IMR-90 (cell line): ENCODE measurements at regions not wholly inside any gene's neighbourhood (a gene's known extent, or its start where the extent isn't known, plus 50 kb on each side); places are given as distances from the start of the nearest gene placed in this dataset.

Experiments used
- ATAC-seq: fragments of 200-7000 bp; cut with Tn5 transposase; 2 replicates; pipeline ENCODE4 v1.9.1; 2020; ENCODE audit warnings: low read depth, mild to moderate bottlenecking, moderate library complexity
- BruUV-seq: library from RNA; stranded (reverse); fragments of 400-500 nt; replicated peaks from 2 replicates; lab custom pipeline; 2021; lab: Mats Ljungman, UMichigan
- CTCF ChIA-PET: fragments of 300-600 bp; formaldehyde crosslinking; extraction: SDS; loops from one replicate; lab custom pipeline; 2021; ENCODE audit warnings: antibody characterized with exemption; lab: Yijun Ruan, JAX
- POLR2A ChIA-PET: fragments of 300-600 bp; sonication (Branson Sonifier 250); formaldehyde crosslinking; loops from one replicate; lab custom pipeline; 2022; ENCODE audit warnings: antibody characterized with exemption; ENCODE audit not compliant: unreplicated experiment; lab: Charles Lee
- DNase-seq: peaks from one replicate; pipeline ENCODE4 v3.0.0; 2013
- H2AFZ ChIP-seq: replicated peaks from 2 replicates; pipeline ENCODE3; 2013; ENCODE audit warnings: low read length, mild to moderate bottlenecking; ENCODE audit not compliant: poor library complexity
- H2AK5ac ChIP-seq: 2 replicates; pipeline ENCODE4 v1.6.1; 2013; ENCODE audit warnings: low read depth, low read length, inconsistent platforms
- H2AK9ac ChIP-seq: replicated peaks from 2 replicates; pipeline ENCODE3; 2013; ENCODE audit warnings: mild to moderate bottlenecking, low read depth, low read length, moderate library complexity; ENCODE audit not compliant: poor library complexity
- H2BK120ac ChIP-seq: 2 replicates; pipeline ENCODE4 v1.6.1; 2013; ENCODE audit warnings: low read depth, low read length, inconsistent platforms
- H2BK15ac ChIP-seq: 3 replicates; pipeline ENCODE4 v1.6.1; 2013; ENCODE audit warnings: low read depth, low read length, inconsistent platforms
- H2BK20ac ChIP-seq: 2 replicates; pipeline ENCODE4 v1.6.1; 2013; ENCODE audit warnings: low read depth, mild to moderate bottlenecking, inconsistent platforms, low read length, moderate library complexity
- H2BK5ac ChIP-seq: 2 replicates; pipeline ENCODE4 v1.6.1; 2013; ENCODE audit warnings: mild to moderate bottlenecking, low read depth, low read length, inconsistent platforms; ENCODE audit not compliant: poor library complexity, severe bottlenecking
- H3K14ac ChIP-seq: replicated peaks from 2 replicates; pipeline ENCODE4 v1.6.1; 2013; ENCODE audit warnings: low read depth, low read length, inconsistent platforms
- H3K18ac ChIP-seq: 2 replicates; pipeline ENCODE4 v1.6.1; 2013; ENCODE audit warnings: low read depth, low read length, control low read depth
- H3K23ac ChIP-seq: 2 replicates; pipeline ENCODE4 v1.6.1; 2013; ENCODE audit warnings: low read depth, low read length, inconsistent platforms
- H3K27ac ChIP-seq: 2 replicates; pipeline ENCODE4 v1.5.1; 2013; ENCODE audit warnings: mild to moderate bottlenecking, control low read depth, low read length; ENCODE audit not compliant: insufficient read depth
- H3K27me3 ChIP-seq: 2 replicates; pipeline ENCODE4 v1.6.1; 2013; ENCODE audit warnings: low read length; ENCODE audit not compliant: control insufficient read depth, insufficient read depth
- H3K36me3 ChIP-seq: 2 replicates; pipeline ENCODE4 v1.6.1; 2013; ENCODE audit warnings: low read length, mixed read lengths; ENCODE audit not compliant: control insufficient read depth, insufficient read depth
- H3K4ac ChIP-seq: 2 replicates; pipeline ENCODE4 v1.6.1; 2013; ENCODE audit warnings: low read depth, low read length, inconsistent platforms
- H3K4me1 ChIP-seq: 2 replicates; pipeline ENCODE4 v1.6.1; 2013; ENCODE audit warnings: low read length, mixed read lengths; ENCODE audit not compliant: control insufficient read depth, insufficient read depth
- H3K4me2 ChIP-seq: 2 replicates; pipeline ENCODE4 v1.6.1; 2013; ENCODE audit warnings: low read depth, mild to moderate bottlenecking, control low read depth, low read length, moderate library complexity
- H3K4me3 ChIP-seq: 2 replicates; pipeline ENCODE4 v1.5.1; 2013; ENCODE audit warnings: low read depth, mild to moderate bottlenecking, control low read depth, low read length, moderate library complexity; ENCODE audit not compliant: insufficient read depth
- H3K56ac ChIP-seq: 2 replicates; pipeline ENCODE4 v1.6.1; 2013; ENCODE audit warnings: low read length, inconsistent platforms; ENCODE audit not compliant: insufficient read depth; ENCODE audit errors: extremely low read depth
- H3K79me1 ChIP-seq, 2 experiments: 2 replicates each; pipeline ENCODE4 v1.6.1; 2013; ENCODE audit warnings: low read length in 2 of 2, inconsistent platforms in 1 of 2, low read depth in 1 of 2
- H3K9ac ChIP-seq: 2 replicates; pipeline ENCODE4 v1.6.1; 2013; ENCODE audit warnings: low read depth, low read length, control low read depth
- H3K9me1 ChIP-seq: 2 replicates; pipeline ENCODE4 v1.6.1; 2013; ENCODE audit warnings: low read length, inconsistent platforms; ENCODE audit not compliant: insufficient read depth
- H3K9me3 ChIP-seq: 2 replicates; pipeline ENCODE4 v1.6.1; 2013; ENCODE audit warnings: low read length; ENCODE audit not compliant: control insufficient read depth, insufficient read depth
- H4K20me1 ChIP-seq: 2 replicates; pipeline ENCODE4 v1.6.1; 2013; ENCODE audit warnings: low read length, inconsistent platforms; ENCODE audit not compliant: insufficient read depth
- H4K5ac ChIP-seq: 2 replicates; pipeline ENCODE4 v1.6.1; 2013; ENCODE audit warnings: mild to moderate bottlenecking, low read depth, low read length, control low read depth
- H4K8ac ChIP-seq, 2 experiments: 2 replicates each; pipeline ENCODE4 v1.6.1; 2013; ENCODE audit warnings: low read depth in 2 of 2, low read length in 2 of 2, control low read depth in 1 of 2, inconsistent platforms in 1 of 2
- H4K91ac ChIP-seq: 2 replicates; pipeline ENCODE4 v1.6.1; 2013; ENCODE audit warnings: low read depth, low read length, inconsistent platforms; ENCODE audit not compliant: insufficient read depth
- BHLHE40 ChIP-seq: fragments of 150-350 bp; IDR thresholded peaks from 2 replicates; pipeline ENCODE4 v1.6.1; 2016; ENCODE audit warnings: mild to moderate bottlenecking, low read depth, low read length
- CEBPB ChIP-seq: IDR thresholded peaks from 2 replicates; pipeline ENCODE4 v1.6.1; 2012; ENCODE audit warnings: low read depth, low read length, improper control_type of control experiment
- CHD1 ChIP-seq: IDR thresholded peaks from 2 replicates; pipeline ENCODE4 v1.6.1; 2012; ENCODE audit warnings: low read depth, low read length, improper control_type of control experiment
- CTCF ChIP-seq: conservative IDR thresholded peaks from 2 replicates; pipeline ENCODE4 v1.5.1; 2012; ENCODE audit warnings: mild to moderate bottlenecking, low read depth, low read length, improper control_type of control experiment
- FOS ChIP-seq: fragments of 150-350 bp; IDR thresholded peaks from 2 replicates; pipeline ENCODE4 v1.6.1; 2016; ENCODE audit warnings: low read depth, low read length
- MAFK ChIP-seq: IDR thresholded peaks from 2 replicates; pipeline ENCODE4 v1.6.1; 2012; ENCODE audit warnings: low read depth, low read length, improper control_type of control experiment
- MAZ ChIP-seq: IDR thresholded peaks from 2 replicates; pipeline ENCODE4 v1.6.1; 2012; ENCODE audit warnings: low read depth, mild to moderate bottlenecking, low read length, improper control_type of control experiment, moderate library complexity, borderline replicate concordance
- MXI1 ChIP-seq: IDR thresholded peaks from 2 replicates; pipeline ENCODE4 v1.6.1; 2012; ENCODE audit warnings: low read depth, mild to moderate bottlenecking, low read length, moderate library complexity, borderline replicate concordance
- NFE2L2 ChIP-seq: fragments of 150-350 bp; IDR thresholded peaks from 2 replicates; pipeline ENCODE4 v1.6.1; 2016; ENCODE audit warnings: low read depth, mild to moderate bottlenecking, low read length
- POLR2A ChIP-seq: IDR thresholded peaks from 2 replicates; pipeline ENCODE4 v1.6.1; 2012; ENCODE audit warnings: mild to moderate bottlenecking, low read depth, low read length
- RAD21 ChIP-seq: IDR thresholded peaks from 2 replicates; pipeline ENCODE4 v1.6.1; 2012; ENCODE audit warnings: low read length, improper control_type of control experiment
- RCOR1 ChIP-seq: IDR thresholded peaks from 2 replicates; pipeline ENCODE4 v1.6.1; 2012; ENCODE audit warnings: mild to moderate bottlenecking, low read length, improper control_type of control experiment; ENCODE audit not compliant: insufficient replicate concordance
- RFX5 ChIP-seq: IDR thresholded peaks from 2 replicates; pipeline ENCODE4 v1.8.0; 2012; ENCODE audit warnings: low read depth, mild to moderate bottlenecking, low read length, moderate library complexity
- SMC3 ChIP-seq: fragments of 150-350 bp; IDR thresholded peaks from 2 replicates; pipeline ENCODE4 v1.6.1; 2016; ENCODE audit warnings: low read depth, mild to moderate bottlenecking, antibody characterized with exemption, low read length, moderate library complexity
- USF2 ChIP-seq: fragments of 150-350 bp; IDR thresholded peaks from 2 replicates; pipeline ENCODE4 v1.6.1; 2017; ENCODE audit warnings: mild to moderate bottlenecking, antibody characterized with exemption, low read length, low read depth
- WGBS, 2 experiments: methylation state at CpG; one replicate each; pipeline versions ENCODE4 v1.1.5 to v1.1.7; 2013; ENCODE audit warnings: missing lambda C conversion rate in 2 of 2; ENCODE audit not compliant: insufficient read length in 1 of 2; ENCODE audit errors: extremely low coverage in 2 of 2; 5-methylcytosine and 5-hydroxymethylcytosine counted together
- dilution Hi-C: fragments of 300-500 bp; cut with HindIII; formaldehyde crosslinking; loops from one replicate; pipeline ENCODE4 v1.14.3; 2018; ENCODE audit warnings: low sequenced_read_pairs; ENCODE audit not compliant: unreplicated experiment
- in situ Hi-C: fragments of 300-500 bp; cut with MboI; formaldehyde crosslinking; loops from 3 replicates; pipeline ENCODE4 v1.14.3; 2019; ENCODE audit warnings: low sequenced_read_pairs, inconsistent platforms, mixed read lengths
- intact Hi-C: fragments of 100-400 bp; cut with micrococcal nuclease; formaldehyde crosslinking; loops from 2 replicates; pipeline ENCODE4 v1.10.0; 2022
- TF ChIP-seq, protein P1 (sequence below): fragments of 150-350 bp; IDR thresholded peaks from 2 replicates; pipeline ENCODE4 v1.6.1; 2016; ENCODE audit warnings: low read depth, mild to moderate bottlenecking, low read length, moderate library complexity, borderline replicate concordance

DNA sequence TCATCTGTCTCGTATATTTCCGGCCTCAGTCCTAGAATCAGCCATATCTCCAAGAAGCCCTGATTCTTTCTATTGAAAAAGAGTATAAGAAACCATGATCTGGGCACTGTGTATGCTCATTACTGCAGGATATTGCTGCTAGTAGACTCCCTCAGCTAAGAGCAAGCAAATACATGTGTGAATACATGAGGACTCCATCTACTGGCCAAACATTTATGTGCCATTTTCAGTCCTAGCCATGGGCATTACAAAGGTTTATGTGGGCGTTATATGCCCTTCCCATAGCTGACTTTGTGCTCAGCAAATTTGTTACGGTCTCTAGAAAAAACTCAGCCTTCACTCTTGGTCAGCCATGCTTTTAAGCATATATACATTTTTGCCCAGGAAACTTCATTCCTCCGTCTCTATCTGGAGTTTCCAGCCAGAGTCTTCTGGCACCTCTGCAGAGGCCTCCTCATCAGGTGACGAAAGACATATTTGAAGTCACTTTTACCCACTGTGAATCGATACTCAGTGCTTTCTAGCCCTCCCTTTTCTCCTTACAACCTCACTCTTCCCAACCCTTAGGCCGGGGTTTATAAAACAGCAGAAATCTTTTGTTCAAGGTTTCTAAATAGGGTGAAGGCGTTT, 1495.6 kb upstream of the CDH6 start:
- Histone ChIP-seq H3K9me3 (no peaks in the 10 kb centered on the region), H4K20me1 (no peaks in the 10 kb centered on the region), H2BK120ac (no peak overlapping the region), H3K79me1 (no peaks in the 10 kb centered on the region), H2BK20ac (no peak overlapping the region), H3K14ac (no peak overlapping the region), H2BK5ac (no peak overlapping the region), H4K8ac (no peak overlapping the region), H3K9me1 (no peaks in the 10 kb centered on the region), H3K23ac (no peak overlapping the region), H3K4me1 (no peaks in the 10 kb centered on the region), H3K27ac (no peak overlapping the region), H3K4me3 (no peak overlapping the region), H3K56ac (no peak overlapping the region), H3K4ac (no peak overlapping the region), H2AFZ (no peak overlapping the region), H2AK5ac (no peak overlapping the region), H4K5ac (no peak overlapping the region), H3K18ac (no peak overlapping the region), H3K27me3 (no peaks in the 10 kb centered on the region), H3K4me2 (no peak overlapping the region), H4K91ac (no peak overlapping the region), H2BK15ac (no peak overlapping the region), H3K9ac (no peak overlapping the region), H2AK9ac (no peak overlapping the region), H3K36me3 (no peaks in the 10 kb centered on the region)
- in situ Hi-C loops (no loop called here), dilution Hi-C loops (no loop called here), intact Hi-C loops (no loop called here)
- ATAC-seq = no peak
- DNase-seq = no peak
- BruUV-seq = no TSS peak
- TF ChIP-seq BHLHE40 (no peak), NFE2L2 (no peak), MAFK (no peak), MXI1 (no peak), CEBPB (no peak), RFX5 (no peak), CTCF (no peak), POLR2A (no peak), FOS (no peak), MAZ (no peak), RAD21 (no peak), RCOR1 (no peak), USF2 (no peak), SMC3 (no peak), CHD1 (no peak)
- TF ChIP-seq, protein P1, sequence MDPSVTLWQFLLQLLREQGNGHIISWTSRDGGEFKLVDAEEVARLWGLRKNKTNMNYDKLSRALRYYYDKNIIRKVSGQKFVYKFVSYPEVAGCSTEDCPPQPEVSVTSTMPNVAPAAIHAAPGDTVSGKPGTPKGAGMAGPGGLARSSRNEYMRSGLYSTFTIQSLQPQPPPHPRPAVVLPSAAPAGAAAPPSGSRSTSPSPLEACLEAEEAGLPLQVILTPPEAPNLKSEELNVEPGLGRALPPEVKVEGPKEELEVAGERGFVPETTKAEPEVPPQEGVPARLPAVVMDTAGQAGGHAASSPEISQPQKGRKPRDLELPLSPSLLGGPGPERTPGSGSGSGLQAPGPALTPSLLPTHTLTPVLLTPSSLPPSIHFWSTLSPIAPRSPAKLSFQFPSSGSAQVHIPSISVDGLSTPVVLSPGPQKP = no peak
- CTCF ChIA-PET = no interaction called here
- WGBS, 2 experiments = 35% methylated on average over 2 of the region's 9 CpGs; no CpG with 5 or more reads in 1 of the 2 experiments
- POLR2A ChIA-PET = no interaction called here
